ENCODE measurements at regions not wholly inside any gene's neighbourhood (a gene's known extent, or its start where the extent isn't known, plus 50 kb on each side); places are given as distances from the start of the nearest gene placed in this dataset.

- POLR2A ChIA-PET = no interaction called here
These were observed 204.4 kb downstream of the ZNF330 start for GRCh38 chr4:141425124-141425523.

DNA sequence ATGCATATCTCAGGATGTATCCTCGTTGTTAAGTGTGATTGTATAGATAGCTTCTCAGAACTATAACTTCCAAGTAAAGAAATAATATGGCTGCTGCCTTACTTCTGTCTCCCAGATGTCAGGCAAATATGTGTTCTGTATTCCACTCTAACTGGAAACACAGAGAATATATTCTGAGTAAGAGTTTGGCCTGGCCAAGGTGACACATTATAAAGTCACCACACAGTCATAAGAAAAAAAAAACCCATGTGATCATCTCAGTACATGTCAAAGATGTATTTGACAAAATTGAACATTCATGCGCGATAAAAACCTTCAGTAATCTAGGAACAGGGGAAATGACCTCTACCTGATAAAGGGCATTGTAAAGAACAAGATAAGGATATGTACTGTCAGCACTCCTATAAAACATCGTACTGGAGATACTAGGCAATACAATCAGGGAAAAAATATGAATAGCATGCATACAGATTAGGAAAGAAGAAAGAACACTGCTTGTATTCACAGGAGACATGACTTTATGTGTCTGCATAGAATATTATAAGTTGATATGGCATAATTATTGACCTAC, 207.1 kb downstream of the ZNF330 start:
- DNase-seq (no peak), ATAC-seq (ENCODE audit: low read depth) (no peak)
- Mint-ChIP-seq H3K9me3 (peaks cover 2% of the 10 kb centered on the region), H3K27ac (no peak overlapping the region), H3K4me3 (no peak overlapping the region), H3K4me1 (no peaks in the 10 kb centered on the region), H3K36me3 (no peaks in the 10 kb centered on the region), H3K27me3 (no peaks in the 10 kb centered on the region)
- POLR2A ChIA-PET = no interaction called here

More at GRCh38 chr4:141425124-141425523, 204.4 kb downstream of the ZNF330 start:
- DNase-seq = no peak
- Mint-ChIP-seq H3K9me3 (peaks cover 2% of the 10 kb centered on the region), H3K27me3 (no peaks in the 10 kb centered on the region), H3K36me3 (no peaks in the 10 kb centered on the region), H3K27ac (no peak overlapping the region), H3K4me3 (no peak overlapping the region), H3K4me1 (no peaks in the 10 kb centered on the region)
- ATAC-seq (ENCODE audit: low read depth) = no peak

GRCh38 chr4:141429933-141430332, 206.4 kb upstream of the IL15 start:
- no peak for ATAC-seq (ENCODE audit: low read depth)
- no peak overlapping the region for H3K4me3 Mint-ChIP-seq
- no peaks in the 10 kb centered on the region for H3K4me1 Mint-ChIP-seq
- POLR2A ChIA-PET = no interaction called here
- H3K27ac Mint-ChIP-seq = no peak overlapping the region
- DNase-seq = no peak
- no peaks in the 10 kb centered on the region for H3K9me3 Mint-ChIP-seq
- no peaks in the 10 kb centered on the region for H3K36me3 Mint-ChIP-seq
- no peaks in the 10 kb centered on the region for H3K27me3 Mint-ChIP-seq

DNA sequence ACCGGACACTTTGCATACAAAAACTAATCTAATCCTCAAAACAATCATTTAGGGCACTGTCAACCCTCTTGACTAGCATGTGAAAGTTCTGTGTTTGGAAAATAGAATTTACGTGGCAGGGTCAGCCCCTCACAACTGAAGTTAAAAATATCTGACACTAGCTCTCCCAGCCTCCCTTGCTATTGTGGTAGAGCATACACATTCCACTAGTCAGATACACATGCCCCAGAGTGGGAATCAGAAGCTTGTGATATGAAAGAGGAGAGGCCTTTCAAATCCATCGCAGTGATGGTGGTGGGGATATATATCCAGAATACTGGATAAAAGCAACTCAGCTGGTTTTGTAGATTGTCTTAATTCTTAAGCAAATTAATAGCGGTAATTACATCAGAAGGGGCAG, 205.7 kb upstream of the IL15 start:
- Mint-ChIP-seq H3K9me3 (no peaks in the 10 kb centered on the region), H3K4me3 (no peak overlapping the region), H3K27ac (no peak overlapping the region), H3K27me3 (no peaks in the 10 kb centered on the region), H3K4me1 (no peaks in the 10 kb centered on the region), H3K36me3 (no peaks in the 10 kb centered on the region)
- ATAC-seq (ENCODE audit: low read depth) (no peak), DNase-seq (no peak)
- POLR2A ChIA-PET = no interaction called here

DNA sequence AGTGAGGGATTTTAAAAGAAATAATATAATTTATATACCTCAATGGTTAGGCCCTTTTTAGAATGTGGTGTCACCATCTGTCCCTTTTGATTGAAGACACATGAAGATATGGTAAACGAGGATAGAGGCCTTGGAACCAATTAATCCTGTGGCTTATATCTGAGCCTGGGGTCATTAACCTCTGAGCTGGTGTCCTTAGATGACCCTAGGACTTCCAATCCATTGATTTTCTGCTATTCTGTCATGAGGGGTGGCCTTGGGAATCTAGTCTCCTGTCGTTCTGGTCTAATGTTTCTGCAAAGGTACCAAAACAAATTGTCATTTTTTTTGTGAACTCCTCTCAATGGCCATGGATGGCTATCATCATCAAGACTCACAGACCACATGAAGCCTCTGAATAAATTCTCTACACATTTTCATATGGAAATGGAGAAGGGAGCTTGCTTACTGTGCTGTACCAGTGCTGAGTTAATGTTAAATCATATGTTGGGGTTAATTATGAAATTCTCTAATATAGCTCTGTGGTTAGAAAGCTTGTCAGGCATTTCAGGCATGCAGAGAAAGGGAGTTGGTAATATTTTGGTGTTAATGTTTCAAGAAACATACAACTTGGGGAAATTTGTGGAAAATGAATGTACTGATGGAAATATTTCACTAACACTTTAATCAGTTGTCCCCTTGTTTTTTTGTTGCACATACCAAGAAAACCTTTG, 204.2 kb upstream of the IL15 start:
- no peak for DNase-seq
- ATAC-seq (ENCODE audit: low read depth) = no peak
- Mint-ChIP-seq H3K4me3 (no peak overlapping the region), H3K27me3 (no peaks in the 10 kb centered on the region), H3K4me1 (no peaks in the 10 kb centered on the region), H3K9me3 (no peaks in the 10 kb centered on the region), H3K36me3 (no peaks in the 10 kb centered on the region), H3K27ac (no peak overlapping the region)
- POLR2A ChIA-PET = no interaction called here

DNA sequence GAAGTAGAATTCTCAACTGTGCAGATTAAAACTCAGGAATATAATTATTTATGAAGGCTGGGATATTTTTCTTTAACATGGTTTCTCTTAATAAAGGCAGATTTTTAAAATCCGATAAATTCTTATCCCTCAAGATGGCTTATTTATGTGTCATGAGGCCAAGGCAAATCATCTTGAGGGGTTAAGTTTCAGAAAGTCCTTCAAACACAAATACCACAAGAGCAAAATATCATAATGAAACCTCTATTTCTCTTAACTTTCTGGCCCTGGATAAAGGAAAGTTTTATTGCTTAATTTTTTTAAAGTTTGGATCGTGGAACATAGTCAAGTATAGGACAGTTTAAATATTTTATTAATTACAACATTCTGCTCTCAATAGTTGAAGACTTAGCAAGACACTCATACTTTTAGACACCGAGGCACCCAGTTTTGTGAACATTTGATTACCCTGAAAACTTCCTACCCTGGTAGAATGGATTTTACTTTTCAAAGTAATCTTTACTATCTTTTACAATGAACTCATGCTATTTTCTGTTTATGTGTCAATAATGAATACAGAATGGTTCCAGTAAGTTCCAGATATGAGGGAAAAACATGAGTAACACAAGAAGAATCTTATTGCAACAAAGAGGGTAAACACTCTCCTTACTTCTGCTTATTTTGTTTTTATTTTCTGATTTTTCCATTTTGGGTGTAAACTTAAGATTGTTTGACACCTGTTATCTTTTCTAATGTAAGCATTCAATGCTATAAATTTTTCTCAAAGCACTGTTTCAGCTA, 200.7 kb upstream of the IL15 start:
- no peaks in the 10 kb centered on the region for H3K4me1 Mint-ChIP-seq
- no peak overlapping the region for H3K4me3 Mint-ChIP-seq
- no peaks in the 10 kb centered on the region for H3K36me3 Mint-ChIP-seq
- POLR2A ChIA-PET = no interaction called here
- ATAC-seq (ENCODE audit: low read depth) (no peak), DNase-seq (no peak)
- no peak overlapping the region for H3K27ac Mint-ChIP-seq
- no peaks in the 10 kb centered on the region for H3K27me3 Mint-ChIP-seq
- no peaks in the 10 kb centered on the region for H3K9me3 Mint-ChIP-seq

- DNase-seq (no peak), ATAC-seq (ENCODE audit: low read depth) (no peak)
- Mint-ChIP-seq H3K4me3 (no peak overlapping the region), H3K9me3 (no peaks in the 10 kb centered on the region), H3K27me3 (no peaks in the 10 kb centered on the region), H3K27ac (no peak overlapping the region), H3K36me3 (no peaks in the 10 kb centered on the region), H3K4me1 (no peaks in the 10 kb centered on the region)
- POLR2A ChIA-PET = no interaction called here
These were observed 197.2 kb upstream of the IL15 start for GRCh38 chr4:141439223-141439622.

- H3K27ac Mint-ChIP-seq = no peak overlapping the region
- no peak for DNase-seq
- POLR2A ChIA-PET = no interaction called here
- ATAC-seq (ENCODE audit: low read depth) = no peak
- no peaks in the 10 kb centered on the region for H3K9me3 Mint-ChIP-seq
- no peaks in the 10 kb centered on the region for H3K36me3 Mint-ChIP-seq
- H3K27me3 Mint-ChIP-seq = peaks cover 2% of the 10 kb centered on the region
- no peak overlapping the region for H3K4me3 Mint-ChIP-seq
- no peaks in the 10 kb centered on the region for H3K4me1 Mint-ChIP-seq
These were observed 188.6 kb upstream of the IL15 start for GRCh38 chr4:141447761-141448160.

GRCh38 chr4:141448490-141448889, 187.9 kb upstream of the IL15 start:
- Mint-ChIP-seq H3K36me3 (no peaks in the 10 kb centered on the region), H3K27me3 (peaks cover 2% of the 10 kb centered on the region), H3K9me3 (no peaks in the 10 kb centered on the region), H3K4me1 (no peaks in the 10 kb centered on the region), H3K27ac (no peak overlapping the region), H3K4me3 (no peak overlapping the region)
- no peak for DNase-seq
- ATAC-seq (ENCODE audit: low read depth) = no peak
- POLR2A ChIA-PET = no interaction called here

- DNase-seq = no peak
- Mint-ChIP-seq H3K4me1 (no peaks in the 10 kb centered on the region), H3K27ac (no peak overlapping the region), H3K4me3 (no peak overlapping the region), H3K9me3 (no peaks in the 10 kb centered on the region), H3K36me3 (no peaks in the 10 kb centered on the region), H3K27me3 (peaks cover 2% of the 10 kb centered on the region)
- POLR2A ChIA-PET = no interaction called here
- ATAC-seq (ENCODE audit: low read depth) = no peak
These were observed 186.5 kb upstream of the IL15 start for GRCh38 chr4:141449927-141450326.

GRCh38 chr4:141455651-141456050, 180.7 kb upstream of the IL15 start:
- ATAC-seq (ENCODE audit: low read depth) (no peak), DNase-seq (no peak)
- Mint-ChIP-seq H3K27me3 (peaks cover 5% of the 10 kb centered on the region), H3K4me3 (no peak overlapping the region), H3K36me3 (no peaks in the 10 kb centered on the region), H3K27ac (no peak overlapping the region), H3K4me1 (no peaks in the 10 kb centered on the region), H3K9me3 (no peaks in the 10 kb centered on the region)
- POLR2A ChIA-PET = no interaction called here

DNA sequence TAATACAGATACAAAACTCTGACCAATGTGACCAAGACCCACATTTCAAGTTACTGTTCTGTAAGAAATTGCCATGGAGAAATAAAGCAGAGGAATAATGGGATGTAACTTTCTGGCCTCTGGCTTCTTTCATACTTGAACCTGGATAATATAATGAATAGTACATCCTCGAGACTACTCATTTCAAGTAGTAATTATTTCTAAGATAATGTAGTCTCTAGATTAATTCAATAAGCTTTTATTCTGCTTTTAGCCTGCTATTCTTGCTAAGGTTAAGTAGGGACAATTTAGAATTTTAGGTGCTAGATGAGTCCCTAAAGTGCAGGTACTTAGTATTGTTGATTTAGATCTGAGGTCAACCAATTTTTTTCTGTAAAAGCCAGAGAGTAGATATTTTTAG, 178.7 kb upstream of the IL15 start:
- H3K4me1 Mint-ChIP-seq = no peaks in the 10 kb centered on the region

DNA sequence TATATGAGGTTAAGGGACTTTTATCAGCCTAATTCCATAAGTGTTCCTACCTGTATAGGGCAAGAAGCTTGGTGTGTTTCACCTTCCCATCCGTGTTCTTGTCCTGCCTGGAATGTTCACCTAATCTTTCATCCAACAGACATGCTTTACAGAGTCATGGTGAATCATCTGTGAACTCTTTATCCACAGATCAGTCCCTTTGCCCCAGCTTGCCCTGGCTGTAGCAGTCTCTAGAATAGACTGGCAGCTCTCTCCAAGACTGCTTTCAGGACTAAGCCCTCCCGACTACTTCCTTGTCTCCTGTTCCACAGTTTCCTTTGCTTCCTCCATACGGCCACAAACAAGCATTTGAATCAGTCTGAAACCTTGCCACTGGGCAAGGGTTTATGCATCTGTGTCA, 177.9 kb upstream of the IL15 start:
- no peak for DNase-seq
- ATAC-seq (ENCODE audit: low read depth) = no peak
- Mint-ChIP-seq H3K4me3 (no peak overlapping the region), H3K4me1 (no peaks in the 10 kb centered on the region), H3K27me3 (peaks cover 8% of the 10 kb centered on the region), H3K27ac (no peak overlapping the region), H3K36me3 (no peaks in the 10 kb centered on the region), H3K9me3 (no peaks in the 10 kb centered on the region)
- POLR2A ChIA-PET = no interaction called here

More for the DNA sequence above, 178.7 kb upstream of the IL15 start:
- Mint-ChIP-seq H3K27me3 (peaks cover 6% of the 10 kb centered on the region), H3K36me3 (no peaks in the 10 kb centered on the region), H3K27ac (no peak overlapping the region), H3K4me3 (no peak overlapping the region), H3K9me3 (no peaks in the 10 kb centered on the region)
- POLR2A ChIA-PET = no interaction called here
- ATAC-seq (ENCODE audit: low read depth) = no peak
- no peak for DNase-seq

GRCh38 chr4:141459020-141459419, 177.4 kb upstream of the IL15 start:
- no peak overlapping the region for H3K4me3 Mint-ChIP-seq
- H3K9me3 Mint-ChIP-seq = no peaks in the 10 kb centered on the region
- no peaks in the 10 kb centered on the region for H3K4me1 Mint-ChIP-seq
- H3K27me3 Mint-ChIP-seq = peaks cover 8% of the 10 kb centered on the region
- H3K27ac Mint-ChIP-seq = no peak overlapping the region
- POLR2A ChIA-PET = no interaction called here
- H3K36me3 Mint-ChIP-seq = no peaks in the 10 kb centered on the region
- DNase-seq (no peak), ATAC-seq (ENCODE audit: low read depth) (no peak)

Measured in activated naive CD8-positive, alpha-beta T cell treated with anti-CD3 and anti-CD28 coated beads, Interleukin-2, amount 10 ng/mL, durations not matched to agents 7 days and 5 days (primary cell).